ENCODE measurements at regions not wholly inside any gene's neighbourhood (a gene's known extent, or its start where the extent isn't known, plus 50 kb on each side); places are given as distances from the start of the nearest gene placed in this dataset.

DNA sequence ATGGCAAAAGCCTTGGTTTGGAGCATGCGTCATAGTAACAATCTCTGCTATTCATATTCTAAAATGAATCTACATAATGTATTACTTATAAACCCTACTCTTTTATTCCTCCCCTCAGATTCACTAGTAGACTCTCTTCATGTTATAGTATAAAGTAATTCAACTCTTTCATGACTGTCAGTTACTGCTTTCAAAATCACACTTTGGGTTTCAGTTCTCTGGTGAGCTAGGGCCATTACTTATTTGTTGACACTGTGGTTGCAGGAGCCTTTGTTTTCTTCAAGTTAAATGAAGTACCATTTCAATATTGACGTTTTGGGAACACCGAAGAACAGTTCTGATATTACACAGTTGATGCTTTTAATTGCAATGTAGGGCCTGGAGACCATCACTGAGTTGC lies 378.4 kb downstream of the DDX10 start:
- TF ChIP-seq CTCF (IDR thresholded peaks at IDR 0.05): no peak
- TF ChIP-seq EZH2phosphoT487 (IDR thresholded peaks at IDR 0.05; ENCODE audit: borderline replicate concordance, low read depth): no peak
- TF ChIP-seq EP300 (IDR thresholded peaks at IDR 0.05; ENCODE audit: borderline replicate concordance in 1 of 2, low read depth in 1 of 2, low read length in 1 of 2): no peak
- TF ChIP-seq FOXJ3 (CRISPR knock-in tag; IDR thresholded peaks at IDR 0.05): no peak
- no peak for TF ChIP-seq RAD21 (IDR thresholded peaks at IDR 0.05; ENCODE audit: low read length)
- no peak for TF ChIP-seq TCF12 (IDR thresholded peaks at IDR 0.05)
- no peak for TF ChIP-seq RCOR1 (IDR thresholded peaks at IDR 0.05; ENCODE audit: low read length)
- no peak for TF ChIP-seq PBX3 (IDR thresholded peaks at IDR 0.05)
- TF ChIP-seq ZBTB33 (IDR thresholded peaks at IDR 0.05; ENCODE audit: borderline replicate concordance, low read depth): no peak

Data from SK-N-SH (cell line).